Mammary epithelial cell (primary cell): ENCODE measurements at regions not wholly inside any gene's neighbourhood (a gene's known extent, or its start where the extent isn't known, plus 50 kb on each side); places are given as distances from the start of the nearest gene placed in this dataset.

Source experiments
- CTCF ChIP-seq, 2 donors: IDR thresholded peaks in 1 of 2; conservative IDR thresholded peaks in 1 of 2; 2 replicates each; pipeline ENCODE4 v1.5.1; 2011 to 2012; ENCODE audit warnings: inconsistent platforms in 2 of 2, low read length in 2 of 2, mild to moderate bottlenecking in 2 of 2, control low read depth in 1 of 2, low read depth in 1 of 2; ENCODE audit not compliant: insufficient read depth in 1 of 2; ENCODE audit errors: extremely low read depth in 1 of 2
- EZH2 ChIP-seq: IDR thresholded peaks from 2 replicates; pipeline ENCODE4 v1.6.1; 2012; ENCODE audit warnings: low read length, inconsistent platforms, borderline replicate concordance

GRCh38 chr4:145295122-145295521 is 114.7 kb upstream of the OTUD4 start:
- TF ChIP-seq CTCF (conservative IDR thresholded peaks at IDR 0.05 in 1 of 2, IDR thresholded peaks at IDR 0.05 in 1 of 2; ENCODE audit: extremely low read depth in 1 of 2, insufficient read depth in 1 of 2, low read depth in 1 of 2, low read length in 2 of 2) (no peak), EZH2 (no peak)
